ENCODE measurements at regions not wholly inside any gene's neighbourhood (a gene's known extent, or its start where the extent isn't known, plus 50 kb on each side); places are given as distances from the start of the nearest gene placed in this dataset.
"Not testable (repeated sequence)": the region's sequence is repeated elsewhere in the genome, so short reads cannot be mapped to it uniquely, and the experiment has no call there.

- not testable (repeated sequence) for H3K4me1 ChIP-seq (ENCODE audit: control insufficient read depth, low read depth, low read length); H3K23ac ChIP-seq (ENCODE audit: low read length); H3K27me3 ChIP-seq (ENCODE audit: insufficient read depth, low read length, poor library complexity); H2BK5ac ChIP-seq (ENCODE audit: low read length); H3K56ac ChIP-seq (ENCODE audit: low read length); H2BK120ac ChIP-seq (ENCODE audit: low read depth, low read length); H3K79me2 ChIP-seq (ENCODE audit: control insufficient read depth, insufficient read depth, low read length); H3K79me1 ChIP-seq (ENCODE audit: low read length); H3K18ac ChIP-seq (ENCODE audit: low read length); DNase-seq; H3K4me3 ChIP-seq (ENCODE audit: low read length); H4K8ac ChIP-seq (ENCODE audit: low read depth, low read length); H2AK5ac ChIP-seq (ENCODE audit: low read length); H3K4ac ChIP-seq (ENCODE audit: low read depth, low read length); H3K9ac ChIP-seq (ENCODE audit: low read length); H3K4me2 ChIP-seq (ENCODE audit: low read length); H2BK15ac ChIP-seq (replicated peaks; ENCODE audit: low read depth); H4K5ac ChIP-seq (ENCODE audit: low read length); H3K36me3 ChIP-seq (ENCODE audit: control insufficient read depth, insufficient read depth, low read length); H3K27ac ChIP-seq (ENCODE audit: low read depth, low read length)
- WGBS (ENCODE audit: extremely low coverage, insufficient coverage, low lambda C conversion rate), result no CpG with 5 or more reads among the region's 30 CpGs
These were observed 86.5 kb upstream of the STOX2 start for GRCh38 chr4:183818591-183818990.

- no CpG with 5 or more reads among the region's 10 CpGs for WGBS (ENCODE audit: extremely low coverage, insufficient coverage, low lambda C conversion rate)
- Histone ChIP-seq H4K5ac (ENCODE audit: low read length) (no peak overlapping the region), H3K79me2 (ENCODE audit: control insufficient read depth, insufficient read depth, low read length) (no peaks in the 10 kb centered on the region), H2BK15ac (replicated peaks; ENCODE audit: low read depth) (no peak overlapping the region), H2AK5ac (ENCODE audit: low read length) (no peak overlapping the region), H3K4ac (ENCODE audit: low read depth, low read length) (no peak overlapping the region), H4K8ac (ENCODE audit: low read depth, low read length) (no peak overlapping the region), H3K23ac (ENCODE audit: low read length) (no peak overlapping the region), H3K4me2 (ENCODE audit: low read length) (no peak overlapping the region), H2BK5ac (ENCODE audit: low read length) (no peak overlapping the region), H3K9ac (ENCODE audit: low read length) (no peak overlapping the region), H3K27me3 (ENCODE audit: insufficient read depth, low read length, poor library complexity) (no peaks in the 10 kb centered on the region), H2BK120ac (ENCODE audit: low read depth, low read length) (no peak overlapping the region), H3K18ac (ENCODE audit: low read length) (no peak overlapping the region), H3K79me1 (ENCODE audit: low read length) (no peaks in the 10 kb centered on the region), H3K4me1 (ENCODE audit: control insufficient read depth, low read depth, low read length) (no peaks in the 10 kb centered on the region), H3K4me3 (ENCODE audit: low read length) (no peak overlapping the region), H3K36me3 (ENCODE audit: control insufficient read depth, insufficient read depth, low read length) (no peaks in the 10 kb centered on the region), H3K27ac (ENCODE audit: low read depth, low read length) (no peak overlapping the region), H3K56ac (ENCODE audit: low read length) (no peak overlapping the region)
- DNase-seq, result no peak
These were observed 83.8 kb upstream of the STOX2 start for GRCh38 chr4:183821076-183821853.

- Histone ChIP-seq H3K4me2 (ENCODE audit: low read length) (no peak overlapping the region), H3K4ac (ENCODE audit: low read depth, low read length) (no peak overlapping the region), H3K4me1 (ENCODE audit: control insufficient read depth, low read depth, low read length) (no peaks in the 10 kb centered on the region), H3K79me2 (ENCODE audit: control insufficient read depth, insufficient read depth, low read length) (no peaks in the 10 kb centered on the region), H3K9ac (ENCODE audit: low read length) (no peak overlapping the region), H3K23ac (ENCODE audit: low read length) (no peak overlapping the region), H4K5ac (ENCODE audit: low read length) (no peak overlapping the region), H2AK5ac (ENCODE audit: low read length) (no peak overlapping the region), H3K18ac (ENCODE audit: low read length) (no peak overlapping the region), H3K36me3 (ENCODE audit: control insufficient read depth, insufficient read depth, low read length) (no peaks in the 10 kb centered on the region), H3K27ac (ENCODE audit: low read depth, low read length) (no peak overlapping the region), H4K8ac (ENCODE audit: low read depth, low read length) (no peak overlapping the region), H3K56ac (ENCODE audit: low read length) (no peak overlapping the region), H2BK15ac (replicated peaks; ENCODE audit: low read depth) (no peak overlapping the region), H3K4me3 (ENCODE audit: low read length) (no peak overlapping the region), H2BK5ac (ENCODE audit: low read length) (no peak overlapping the region), H3K79me1 (ENCODE audit: low read length) (no peaks in the 10 kb centered on the region), H2BK120ac (ENCODE audit: low read depth, low read length) (no peak overlapping the region), H3K27me3 (ENCODE audit: insufficient read depth, low read length, poor library complexity) (no peaks in the 10 kb centered on the region)
- peak; percentile 59 for DNase-seq
- no CpG with 5 or more reads among the region's 7 CpGs for WGBS (ENCODE audit: extremely low coverage, insufficient coverage, low lambda C conversion rate)
These were observed 81.7 kb upstream of the STOX2 start for GRCh38 chr4:183823434-183823833.

GRCh38 chr4:183825346-183825745 lies 79.8 kb upstream of the STOX2 start:
- Histone ChIP-seq H3K9ac (ENCODE audit: low read length) (no peak overlapping the region), H4K5ac (ENCODE audit: low read length) (no peak overlapping the region), H3K36me3 (ENCODE audit: control insufficient read depth, insufficient read depth, low read length) (no peaks in the 10 kb centered on the region), H3K18ac (ENCODE audit: low read length) (no peak overlapping the region), H2AK5ac (ENCODE audit: low read length) (no peak overlapping the region), H4K8ac (ENCODE audit: low read depth, low read length) (no peak overlapping the region), H2BK15ac (replicated peaks; ENCODE audit: low read depth) (no peak overlapping the region), H3K79me1 (ENCODE audit: low read length) (no peaks in the 10 kb centered on the region), H2BK5ac (ENCODE audit: low read length) (no peak overlapping the region), H3K27ac (ENCODE audit: low read depth, low read length) (no peak overlapping the region), H3K4ac (ENCODE audit: low read depth, low read length) (no peak overlapping the region), H3K27me3 (ENCODE audit: insufficient read depth, low read length, poor library complexity) (no peaks in the 10 kb centered on the region), H3K56ac (ENCODE audit: low read length) (no peak overlapping the region), H3K4me1 (ENCODE audit: control insufficient read depth, low read depth, low read length) (no peaks in the 10 kb centered on the region), H2BK120ac (ENCODE audit: low read depth, low read length) (no peak overlapping the region), H3K4me2 (ENCODE audit: low read length) (no peak overlapping the region), H3K79me2 (ENCODE audit: control insufficient read depth, insufficient read depth, low read length) (no peaks in the 10 kb centered on the region), H3K23ac (ENCODE audit: low read length) (no peak overlapping the region), H3K4me3 (ENCODE audit: low read length) (no peak overlapping the region)
- DNase-seq, result no peak
- no CpG with 5 or more reads among the region's 18 CpGs for WGBS (ENCODE audit: extremely low coverage, insufficient coverage, low lambda C conversion rate)

DNA sequence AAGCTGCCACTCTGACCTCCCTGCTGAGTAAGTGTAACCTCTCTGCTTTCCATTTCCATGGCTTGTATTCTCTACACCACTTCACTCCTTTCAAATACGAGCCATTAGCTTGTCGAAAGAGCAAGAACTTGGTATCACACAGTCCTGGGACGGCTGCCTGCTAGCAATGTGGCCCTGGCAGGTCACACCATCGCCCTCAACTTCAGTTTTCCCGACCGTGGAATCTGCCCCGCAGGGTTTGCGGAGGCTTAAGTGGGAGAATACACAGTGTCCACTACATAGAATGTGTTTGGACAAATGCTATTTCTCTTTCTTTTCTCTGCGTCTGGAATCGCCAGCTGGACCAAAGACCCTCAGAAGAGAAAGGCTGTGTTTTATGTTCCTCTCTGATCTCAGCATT lies 78.6 kb upstream of the STOX2 start:
- Histone ChIP-seq H2AK5ac (ENCODE audit: low read length) (no peak overlapping the region), H3K23ac (ENCODE audit: low read length) (no peak overlapping the region), H3K36me3 (ENCODE audit: control insufficient read depth, insufficient read depth, low read length) (no peaks in the 10 kb centered on the region), H3K27ac (ENCODE audit: low read depth, low read length) (no peak overlapping the region), H2BK120ac (ENCODE audit: low read depth, low read length) (no peak overlapping the region), H3K4me2 (ENCODE audit: low read length) (no peak overlapping the region), H2BK15ac (replicated peaks; ENCODE audit: low read depth) (no peak overlapping the region), H4K8ac (ENCODE audit: low read depth, low read length) (no peak overlapping the region), H4K5ac (ENCODE audit: low read length) (no peak overlapping the region), H3K27me3 (ENCODE audit: insufficient read depth, low read length, poor library complexity) (no peaks in the 10 kb centered on the region), H3K18ac (ENCODE audit: low read length) (no peak overlapping the region), H3K56ac (ENCODE audit: low read length) (no peak overlapping the region), H3K79me2 (ENCODE audit: control insufficient read depth, insufficient read depth, low read length) (no peaks in the 10 kb centered on the region), H3K4me3 (ENCODE audit: low read length) (no peak overlapping the region), H3K9ac (ENCODE audit: low read length) (no peak overlapping the region), H3K4me1 (ENCODE audit: control insufficient read depth, low read depth, low read length) (no peaks in the 10 kb centered on the region), H3K4ac (ENCODE audit: low read depth, low read length) (no peak overlapping the region), H3K79me1 (ENCODE audit: low read length) (no peaks in the 10 kb centered on the region), H2BK5ac (ENCODE audit: low read length) (no peak overlapping the region)
- WGBS (ENCODE audit: extremely low coverage, insufficient coverage, low lambda C conversion rate), result no CpG with 5 or more reads among the region's 10 CpGs
- DNase-seq, result no peak

DNA sequence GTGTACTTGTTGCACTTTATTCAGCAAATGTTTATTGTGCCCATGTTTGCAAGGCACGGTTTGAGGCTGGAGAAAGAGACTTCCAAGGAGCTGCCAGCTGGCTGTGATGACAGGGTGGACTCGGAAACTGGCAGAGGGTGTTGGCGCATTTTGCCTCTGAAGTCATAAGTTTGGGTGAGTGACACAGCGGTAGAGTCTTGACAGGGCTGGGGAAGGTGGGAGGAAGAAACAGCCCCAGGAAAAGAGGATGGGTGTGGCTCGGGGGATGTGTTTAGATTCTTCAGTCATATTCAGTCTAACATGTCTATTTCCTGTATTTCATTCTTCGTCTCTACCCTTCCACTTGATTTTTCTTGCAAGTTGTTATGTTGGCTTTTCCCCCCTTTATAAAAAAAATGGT lies 77.0 kb upstream of the STOX2 start:
- DNase-seq, result no peak
- H3K79me1 ChIP-seq (ENCODE audit: low read length), result no peaks in the 10 kb centered on the region
- no peak overlapping the region for H3K4ac ChIP-seq (ENCODE audit: low read depth, low read length)
- no peak overlapping the region for H3K56ac ChIP-seq (ENCODE audit: low read length)
- no peak overlapping the region for H3K4me3 ChIP-seq (ENCODE audit: low read length)
- H4K8ac ChIP-seq (ENCODE audit: low read depth, low read length), result no peak overlapping the region
- H2BK120ac ChIP-seq (ENCODE audit: low read depth, low read length), result no peak overlapping the region
- no peaks in the 10 kb centered on the region for H3K27me3 ChIP-seq (ENCODE audit: insufficient read depth, low read length, poor library complexity)
- no peak overlapping the region for H3K4me2 ChIP-seq (ENCODE audit: low read length)
- WGBS (ENCODE audit: extremely low coverage, insufficient coverage, low lambda C conversion rate), result no CpG with 5 or more reads among the region's 6 CpGs
- no peak overlapping the region for H2BK15ac ChIP-seq (replicated peaks; ENCODE audit: low read depth)
- H3K23ac ChIP-seq (ENCODE audit: low read length), result no peak overlapping the region
- H3K36me3 ChIP-seq (ENCODE audit: control insufficient read depth, insufficient read depth, low read length), result no peaks in the 10 kb centered on the region
- H4K5ac ChIP-seq (ENCODE audit: low read length), result no peak overlapping the region
- no peaks in the 10 kb centered on the region for H3K79me2 ChIP-seq (ENCODE audit: control insufficient read depth, insufficient read depth, low read length)
- H2AK5ac ChIP-seq (ENCODE audit: low read length), result no peak overlapping the region
- H2BK5ac ChIP-seq (ENCODE audit: low read length), result no peak overlapping the region
- no peak overlapping the region for H3K27ac ChIP-seq (ENCODE audit: low read depth, low read length)
- H3K9ac ChIP-seq (ENCODE audit: low read length), result no peak overlapping the region
- no peak overlapping the region for H3K18ac ChIP-seq (ENCODE audit: low read length)
- H3K4me1 ChIP-seq (ENCODE audit: control insufficient read depth, low read depth, low read length), result no peaks in the 10 kb centered on the region
